H1 (cell line): ENCODE measurements at regions not wholly inside any gene's neighbourhood (a gene's known extent, or its start where the extent isn't known, plus 50 kb on each side); places are given as distances from the start of the nearest gene placed in this dataset.

ENCODE experiments used
- CTCF ChIA-PET: fragments of 300-600 bp; sonication (Branson Sonifier 250); formaldehyde crosslinking; loops from one replicate; lab custom pipeline; 2021; ENCODE audit not compliant: partially characterized antibody; lab: Charles Lee
- POLR2A ChIA-PET: fragments of 300-600 bp; sonication (Branson Sonifier 250); formaldehyde crosslinking; loops from one replicate; lab custom pipeline; 2021; ENCODE audit warnings: inconsistent platforms; ENCODE audit not compliant: partially characterized antibody; lab: Charles Lee
- DNase-seq, 2 experiments: peaks; one replicate each; pipeline versions ENCODE4 v3.0.0 to v3.0.0-alpha.2; 2010 to 2022; ENCODE audit warnings: low spot score in 2 of 2, low read depth in 1 of 2, mixed read lengths in 1 of 2
- FAIRE-seq: peaks from 2 replicates; lab custom pipeline; 2011; peaks lifted over from hg19 to GRCh38; lab: Jason Lieb, UNC
- H2AFZ ChIP-seq: 2 replicates; pipeline ENCODE4 v1.8.1; 2012; ENCODE audit warnings: low read length, inconsistent platforms
- H2AK5ac ChIP-seq: 2 replicates; pipeline ENCODE4 v1.6.1; 2013; ENCODE audit warnings: low read depth, low read length
- H2BK120ac ChIP-seq: replicated peaks from 2 replicates; pipeline ENCODE3; 2013; ENCODE audit warnings: low read depth, low read length, inconsistent platforms
- H2BK12ac ChIP-seq: 2 replicates; pipeline ENCODE4 v1.6.1; 2013; ENCODE audit warnings: low read depth, low read length
- H2BK15ac ChIP-seq: 2 replicates; pipeline ENCODE4 v1.6.1; 2013; ENCODE audit warnings: low read length
- H2BK20ac ChIP-seq: 2 replicates; pipeline ENCODE4 v1.6.1; 2013; ENCODE audit warnings: low read length
- H2BK5ac ChIP-seq: 2 replicates; pipeline ENCODE4 v1.6.1; 2013; ENCODE audit warnings: low read depth, low read length
- H3K14ac ChIP-seq: 2 replicates; pipeline ENCODE4 v1.6.1; 2013; ENCODE audit warnings: inconsistent platforms; ENCODE audit not compliant: insufficient read length
- H3K18ac ChIP-seq: 2 replicates; pipeline ENCODE4 v1.6.1; 2013; ENCODE audit warnings: low read length; ENCODE audit errors: extremely low read depth
- H3K23ac ChIP-seq: 2 replicates; pipeline ENCODE4 v1.6.1; 2013; ENCODE audit warnings: inconsistent platforms; ENCODE audit not compliant: insufficient read length
- H3K23me2 ChIP-seq: 2 replicates; pipeline ENCODE4 v1.6.1; 2013; ENCODE audit warnings: low read depth, low read length
- H3K27ac ChIP-seq: 2 replicates; pipeline ENCODE4 v1.6.1; 2011; ENCODE audit warnings: low read depth, low read length, inconsistent platforms
- H3K27me3 ChIP-seq, 4 experiments: replicated peaks in 1 of 4; 1 replicate in 1 of 4; 2 replicates in 3 of 4; pipeline versions ENCODE4 v1.6.1 to v1.8.1; 2011 to 2013; ENCODE audit warnings: low read length in 3 of 4, mild to moderate bottlenecking in 3 of 4, inconsistent platforms in 2 of 4, mixed read lengths in 2 of 4, moderate library complexity in 1 of 4; ENCODE audit not compliant: control insufficient read depth in 3 of 4, insufficient read depth in 3 of 4; ENCODE audit errors: extremely low read depth in 1 of 4
- H3K36me3 ChIP-seq, 4 experiments: 2 replicates each; pipeline versions ENCODE4 v1.6.1 to v1.8.1; 2011 to 2013; ENCODE audit warnings: mild to moderate bottlenecking in 4 of 4, low read length in 3 of 4, moderate library complexity in 2 of 4, control low read depth in 1 of 4, inconsistent platforms in 1 of 4; ENCODE audit not compliant: insufficient read depth in 4 of 4, control insufficient read depth in 2 of 4
- H3K4ac ChIP-seq: replicated peaks from 2 replicates; pipeline ENCODE3; 2013; ENCODE audit warnings: low read length, low read depth, mixed read lengths, inconsistent platforms; ENCODE audit not compliant: insufficient read length
- H3K4me1 ChIP-seq, 4 experiments: replicated peaks in 1 of 4; 1 replicate in 1 of 4; 2 replicates in 3 of 4; pipeline versions ENCODE4 v1.6.1 to v1.8.1; 2011 to 2013; ENCODE audit warnings: low read length in 3 of 4, inconsistent platforms in 2 of 4, mixed read lengths in 1 of 4; ENCODE audit not compliant: insufficient read depth in 4 of 4, control insufficient read depth in 3 of 4
- H3K4me2 ChIP-seq, 2 experiments: 2 replicates each; pipeline versions ENCODE4 v1.6.1 to v1.8.1; 2011 to 2013; ENCODE audit warnings: low read depth in 2 of 2, low read length in 2 of 2, control low read depth in 1 of 2, inconsistent platforms in 1 of 2, mild to moderate bottlenecking in 1 of 2; ENCODE audit not compliant: insufficient read depth in 1 of 2
- H3K4me3 ChIP-seq, 4 experiments: fragments of 200-600, 300-600 bp in 1 of 4; sonication (generic), shearing (Covaris generic), sonication (Bioruptor Twin) in 1 of 4; 2 replicates each; pipeline versions ENCODE4 v1.5.1 to v1.8.1; 2011 to 2016; ENCODE audit warnings: low read length in 4 of 4, low read depth in 3 of 4, control low read depth in 2 of 4, inconsistent platforms in 2 of 4, mild to moderate bottlenecking in 2 of 4, mixed read lengths in 1 of 4, moderate library complexity in 1 of 4; ENCODE audit not compliant: insufficient read depth in 2 of 4; ENCODE audit errors: extremely low read depth in 1 of 4
- H3K56ac ChIP-seq: replicated peaks from 2 replicates; pipeline ENCODE3; 2013; ENCODE audit warnings: low read depth, mild to moderate bottlenecking, mixed read lengths, low read length, inconsistent platforms; ENCODE audit not compliant: insufficient read length
- H3K79me1 ChIP-seq: 2 replicates; pipeline ENCODE4 v1.6.1; 2013; ENCODE audit warnings: low read depth, low read length, control low read depth
- H3K79me2 ChIP-seq, 2 experiments: 2 replicates each; pipeline versions ENCODE4 v1.6.1 to v1.8.1; 2012 to 2013; ENCODE audit warnings: low read length in 2 of 2, mild to moderate bottlenecking in 2 of 2, inconsistent platforms in 1 of 2; ENCODE audit not compliant: insufficient read depth in 2 of 2, control insufficient read depth in 1 of 2
- H3K9ac ChIP-seq, 4 experiments: replicated peaks in 1 of 4; 1 replicate in 1 of 4; 2 replicates in 3 of 4; pipeline versions ENCODE4 v1.6.1 to v1.8.1; 2011 to 2013; ENCODE audit warnings: low read depth in 3 of 4, low read length in 3 of 4, control low read depth in 2 of 4, mild to moderate bottlenecking in 2 of 4, moderate library complexity in 2 of 4, inconsistent platforms in 1 of 4; ENCODE audit errors: extremely low read depth in 1 of 4
- H3K9me3 ChIP-seq, 2 experiments: 2 replicates each; pipeline versions ENCODE4 v1.6.1 to v1.8.1; 2012 to 2013; ENCODE audit warnings: mild to moderate bottlenecking in 2 of 2, moderate library complexity in 2 of 2, control low read depth in 1 of 2, inconsistent platforms in 1 of 2, low read depth in 1 of 2, low read length in 1 of 2, mixed read lengths in 1 of 2; ENCODE audit not compliant: insufficient read depth in 2 of 2
- H4K20me1 ChIP-seq, 2 experiments: replicated peaks in 1 of 2; 2 replicates each; pipeline versions ENCODE3 to v1.8.1; 2011 to 2013; ENCODE audit warnings: inconsistent platforms in 2 of 2, low read length in 2 of 2, mild to moderate bottlenecking in 1 of 2; ENCODE audit not compliant: insufficient read depth in 2 of 2, control insufficient read depth in 1 of 2
- H4K5ac ChIP-seq: 2 replicates; pipeline ENCODE4 v1.6.1; 2013; ENCODE audit warnings: low read length, low read depth, mixed read lengths, inconsistent platforms; ENCODE audit not compliant: insufficient read length
- H4K8ac ChIP-seq: 2 replicates; pipeline ENCODE4 v1.8.0; 2013; ENCODE audit warnings: mild to moderate bottlenecking, moderate library complexity, low read length, inconsistent platforms; ENCODE audit not compliant: insufficient read depth; ENCODE audit errors: extremely low read depth
- H4K91ac ChIP-seq: replicated peaks from 2 replicates; pipeline ENCODE3; 2013; ENCODE audit warnings: low read length, mixed read lengths, inconsistent platforms; ENCODE audit not compliant: insufficient read length
- BRCA1 ChIP-seq: IDR thresholded peaks from 2 replicates; pipeline ENCODE4 v1.6.1; 2012; ENCODE audit warnings: low read depth, low read length, improper control_type of control experiment
- NANOG ChIP-seq: IDR thresholded peaks from 2 replicates; pipeline ENCODE4 v1.6.1; 2011; ENCODE audit warnings: low read length, low read depth, mild to moderate bottlenecking, inconsistent platforms; ENCODE audit not compliant: insufficient read depth, poor library complexity, severe bottlenecking
- WGBS, 2 experiments: shearing (Covaris generic) in 1 of 2; methylation state at CpG; one replicate each; pipeline versions ENCODE4 v1.1.6 to v1.1.7; 2013 to 2015; ENCODE audit warnings: low lambda C conversion rate in 2 of 2, mixed read lengths in 2 of 2, inconsistent platforms in 1 of 2, low coverage in 1 of 2, missing lambda C conversion rate in 1 of 2; ENCODE audit not compliant: insufficient replicate concordance in 2 of 2, insufficient coverage in 1 of 2, insufficient read length in 1 of 2; ENCODE audit errors: extremely low coverage in 1 of 2, missing lambda C conversion rate in 1 of 2; 5-methylcytosine and 5-hydroxymethylcytosine counted together

DNA sequence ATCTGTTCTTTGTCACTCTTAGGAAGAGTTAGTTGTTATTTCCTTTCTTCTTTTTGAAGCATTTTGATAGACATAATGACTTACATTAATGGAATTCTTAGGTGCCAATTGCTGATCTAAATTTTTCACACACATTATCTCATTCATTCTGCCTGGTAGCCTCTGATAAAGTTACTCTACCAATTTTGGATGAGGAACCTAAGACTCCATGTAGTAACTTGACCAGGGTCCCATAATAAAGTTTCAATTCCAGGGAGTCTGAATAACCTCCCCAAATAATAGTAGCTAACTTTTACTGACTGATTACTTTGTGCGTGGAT is 73.2 kb upstream of the CITED2 start:
- H3K23ac ChIP-seq: no peak overlapping the region
- ChIA-PET POLR2A (interaction anchor here (1.3 kb wide), 1 partner anchor 72 kb away, joined by 5 read pairs; no protein-coding TSS in a partner anchor), CTCF (interaction anchor here (0.8 kb wide), 1 partner anchor 14 kb away, joined by 3 read pairs; no protein-coding TSS in a partner anchor)
- H2AFZ ChIP-seq: no peak overlapping the region
- TF ChIP-seq NANOG (no peak), BRCA1 (no peak)
- H2BK20ac ChIP-seq: no peak overlapping the region
- WGBS, 2 experiments: 88% methylated on average over 1 of the region's 1 CpG; no CpG with 5 or more reads in 1 of the 2 experiments
- H4K5ac ChIP-seq: no peak overlapping the region
- H3K27ac ChIP-seq: no peak overlapping the region
- no peaks in the 10 kb centered on the region for H3K79me2 ChIP-seq
- no peaks in the 10 kb centered on the region for H3K27me3 ChIP-seq
- H2BK12ac ChIP-seq: no peak overlapping the region
- no peak overlapping the region for H4K91ac ChIP-seq
- H3K4me3 ChIP-seq: no peak overlapping the region
- no peaks in the 10 kb centered on the region for H3K79me1 ChIP-seq
- H3K18ac ChIP-seq: no peak overlapping the region
- H3K4me1 ChIP-seq: peaks cover 0 to 2% (median 0%) of the 10 kb centered on the region in 4 experiments; a peak in 2 of 7 replicates
- H3K36me3 ChIP-seq: no peaks in the 10 kb centered on the region
- DNase-seq: no peak
- H3K23me2 ChIP-seq: no peaks in the 10 kb centered on the region
- no peaks in the 10 kb centered on the region for H3K9me3 ChIP-seq
- H3K56ac ChIP-seq: no peak overlapping the region
- no peak overlapping the region for H4K8ac ChIP-seq
- no peak overlapping the region for H2AK5ac ChIP-seq
- H4K20me1 ChIP-seq: no peaks in the 10 kb centered on the region
- H3K4ac ChIP-seq: no peak overlapping the region
- H3K4me2 ChIP-seq: no peak overlapping the region
- no peak overlapping the region for H2BK5ac ChIP-seq
- H3K9ac ChIP-seq: no peak overlapping the region
- H2BK15ac ChIP-seq: no peak overlapping the region
- no peak overlapping the region for H3K14ac ChIP-seq
- FAIRE-seq: no peak
- H2BK120ac ChIP-seq: no peak overlapping the region
